GM10266 (cell line): ENCODE measurements at regions not wholly inside any gene's neighbourhood (a gene's known extent, or its start where the extent isn't known, plus 50 kb on each side); places are given as distances from the start of the nearest gene placed in this dataset.

ENCODE experiments used
- DNase-seq: peaks from one replicate; pipeline ENCODE4 v3.0.0; 2012; ENCODE audit errors: extremely low spot score
- CTCF ChIP-seq: IDR thresholded peaks from 2 replicates; pipeline ENCODE4 v1.5.1; 2012; ENCODE audit warnings: mild to moderate bottlenecking, low read depth; ENCODE audit not compliant: control insufficient read depth, insufficient read depth; ENCODE audit errors: missing control alignments

GRCh38 chr4:138540056-138540800 lies 298.1 kb upstream of the SLC7A11 start:
- DNase-seq: no peak
- no peak for TF ChIP-seq CTCF

- no peak for DNase-seq
These were observed 296.6 kb upstream of the SLC7A11 start for GRCh38 chr4:138538743-138539142.

GRCh38 chr4:138537731-138538490 lies 295.8 kb upstream of the SLC7A11 start:
- DNase-seq: no peak
- TF ChIP-seq CTCF: no peak

More at GRCh38 chr4:138538743-138539142, 296.6 kb upstream of the SLC7A11 start:
- TF ChIP-seq CTCF: no peak

GRCh38 chr4:138535316-138535715 lies 293.2 kb upstream of the SLC7A11 start:
- DNase-seq: no peak
- TF ChIP-seq CTCF: no peak

- TF ChIP-seq CTCF: peak; percentile 35
- peak; percentile 8 for DNase-seq
These were observed 280.2 kb upstream of the SLC7A11 start for GRCh38 chr4:138522366-138522765.

- no peak for DNase-seq
- no peak for TF ChIP-seq CTCF
These were observed 279.7 kb upstream of the SLC7A11 start for GRCh38 chr4:138521809-138522208.

GRCh38 chr4:138519436-138519835 lies 277.3 kb upstream of the SLC7A11 start:
- no peak for DNase-seq
- no peak for TF ChIP-seq CTCF
